B cell (primary cell): ENCODE measurements at regions not wholly inside any gene's neighbourhood (a gene's known extent, or its start where the extent isn't known, plus 50 kb on each side); places are given as distances from the start of the nearest gene placed in this dataset.

Source experiments
- CTCF ChIP-seq: fragments of 200-600 bp; IDR thresholded peaks from one replicate; pipeline ENCODE4 v1.8.0; 2022; ENCODE audit warnings: antibody characterized with exemption, mild to moderate bottlenecking
- EZH2 ChIP-seq: IDR thresholded peaks from 2 replicates; pipeline ENCODE4 v1.6.1; 2012; ENCODE audit warnings: borderline replicate concordance, low read depth, mild to moderate bottlenecking, moderate library complexity, low read length; ENCODE audit not compliant: insufficient read depth, poor library complexity, severe bottlenecking

GRCh38 chr20:57894522-57894921, 184.7 kb upstream of the PMEPA1 start:
- TF ChIP-seq CTCF (no peak), EZH2 (no peak)
